HG02973 (cell line): ENCODE measurements at regions not wholly inside any gene's neighbourhood (a gene's known extent, or its start where the extent isn't known, plus 50 kb on each side); places are given as distances from the start of the nearest gene placed in this dataset.
"Not testable (repeated sequence)": the region's sequence is repeated elsewhere in the genome, so short reads cannot be mapped to it uniquely, and the experiment has no call there.

Experiments
- ATAC-seq: cut with Tn5 transposase; IDR thresholded peaks from one replicate; pipeline ENCODE4 v1.9.1; 2021; ENCODE audit warnings: moderate library complexity; ENCODE audit not compliant: unreplicated experiment

- ATAC-seq: no peak
Measured at GRCh38 chr3:124358156-124358555, 366.2 kb upstream of the ROPN1 start.

- no peak for ATAC-seq
Measured at GRCh38 chr3:124360155-124360554, 368.2 kb upstream of the ROPN1 start.

DNA sequence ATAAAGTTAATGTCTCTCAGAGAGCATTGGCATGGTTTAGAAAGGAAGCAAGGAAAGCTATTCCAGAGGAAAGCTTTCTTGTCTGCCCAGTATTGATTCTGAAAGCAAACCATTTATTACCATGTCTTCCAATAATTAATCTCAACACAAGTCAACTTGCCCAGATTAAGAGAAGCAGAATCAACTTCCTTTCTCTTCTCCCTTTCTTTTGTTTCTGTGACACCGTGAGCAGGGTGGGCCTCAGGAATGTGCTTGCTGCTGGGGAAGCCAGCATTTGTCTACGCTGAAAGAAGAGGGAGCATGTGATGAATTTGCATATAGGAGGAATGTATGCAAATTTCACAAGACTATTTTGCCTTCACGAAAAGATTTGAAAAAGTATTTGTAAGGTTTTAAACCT is 368.6 kb upstream of the ROPN1 start:
- ATAC-seq: no peak

- ATAC-seq: no peak
Measured at GRCh38 chr3:124361566-124361965, 368.7 kb upstream of the UMPS start.

DNA sequence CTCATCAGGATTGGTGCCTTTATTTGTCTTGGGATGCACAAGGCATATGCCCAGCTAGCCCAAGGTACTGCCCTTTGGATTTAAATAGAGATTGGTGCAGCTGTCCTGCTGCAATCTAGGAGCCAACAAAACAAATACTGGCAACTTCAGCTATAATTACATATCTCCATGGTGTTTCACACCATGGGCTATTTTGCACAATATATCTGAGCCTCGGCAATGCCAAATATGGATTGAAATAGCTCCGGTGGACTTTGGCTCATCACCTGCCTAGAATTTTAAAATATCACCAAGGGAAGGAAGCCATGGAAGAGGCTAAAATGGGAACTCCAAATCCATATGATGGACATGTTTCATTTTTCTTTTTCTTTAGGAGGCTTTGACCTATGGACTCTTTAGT is 367.8 kb upstream of the UMPS start:
- no peak for ATAC-seq

- ATAC-seq: no peak
Measured at GRCh38 chr3:124363476-124363875, 366.8 kb upstream of the UMPS start.

- no peak for ATAC-seq
Measured at GRCh38 chr3:124364317-124365020, 365.8 kb upstream of the UMPS start.

GRCh38 chr3:124366655-124367054 is 363.6 kb upstream of the UMPS start:
- not testable (repeated sequence) for ATAC-seq

DNA sequence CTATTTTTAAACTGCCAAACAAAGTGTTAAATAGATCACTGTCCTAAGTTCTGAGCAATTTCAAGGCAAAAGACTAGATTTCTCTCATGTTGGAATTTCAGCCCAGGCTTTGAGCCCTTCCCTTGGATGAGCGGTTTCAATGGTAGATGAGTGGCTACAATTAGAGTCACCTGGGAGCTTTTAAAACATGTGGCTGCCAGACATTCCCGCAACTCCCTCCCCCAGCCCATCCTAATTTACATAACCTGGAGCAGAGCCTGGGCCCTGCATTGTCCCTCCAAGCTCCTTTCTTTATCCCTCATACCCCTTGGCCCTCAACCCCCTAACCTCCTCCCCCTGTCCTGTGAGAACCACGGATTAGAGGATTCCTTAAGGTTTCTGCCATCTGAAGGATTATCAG is 357.5 kb upstream of the UMPS start:
- ATAC-seq: no peak

DNA sequence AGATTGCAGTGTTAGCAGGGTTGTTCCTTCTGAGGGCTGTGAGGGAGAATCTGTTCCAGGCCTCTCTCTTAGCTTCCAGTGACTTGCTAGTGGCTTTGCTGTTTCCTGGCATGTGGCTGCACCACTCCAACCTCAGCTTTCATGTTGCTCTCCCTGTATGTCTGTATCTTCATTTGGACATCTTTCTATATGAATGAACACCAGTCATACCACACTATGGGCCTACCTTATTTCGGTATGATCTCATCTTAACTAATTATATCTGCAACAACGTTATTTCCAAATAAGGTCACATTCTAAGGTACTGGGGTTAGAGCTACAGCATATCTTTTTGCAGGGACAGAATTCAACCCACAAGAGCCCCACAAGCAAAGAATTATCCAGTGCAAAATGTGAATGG is 356.7 kb upstream of the UMPS start:
- ATAC-seq: peak; percentile 65

DNA sequence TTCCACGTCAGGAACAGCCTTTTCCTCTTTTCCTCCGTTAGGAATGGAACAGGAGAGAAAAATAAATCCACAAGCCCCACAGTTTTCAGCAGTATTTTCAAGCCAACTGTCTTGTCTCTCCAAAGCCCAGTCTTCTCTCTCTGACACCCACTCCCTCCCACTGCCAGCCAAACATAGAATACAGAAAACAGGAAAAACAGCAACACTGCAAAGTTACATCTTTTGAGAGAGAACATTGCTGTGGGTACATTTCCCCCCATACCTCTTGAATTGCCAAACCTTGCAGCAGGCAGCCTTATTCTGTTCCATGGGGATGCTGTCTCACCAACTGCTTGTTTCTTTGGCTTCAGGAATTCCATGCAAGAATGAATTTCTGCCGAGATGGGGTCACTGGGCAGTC is 355.7 kb upstream of the UMPS start:
- ATAC-seq: no peak

GRCh38 chr3:124381575-124382333 is 348.5 kb upstream of the UMPS start:
- no peak for ATAC-seq

DNA sequence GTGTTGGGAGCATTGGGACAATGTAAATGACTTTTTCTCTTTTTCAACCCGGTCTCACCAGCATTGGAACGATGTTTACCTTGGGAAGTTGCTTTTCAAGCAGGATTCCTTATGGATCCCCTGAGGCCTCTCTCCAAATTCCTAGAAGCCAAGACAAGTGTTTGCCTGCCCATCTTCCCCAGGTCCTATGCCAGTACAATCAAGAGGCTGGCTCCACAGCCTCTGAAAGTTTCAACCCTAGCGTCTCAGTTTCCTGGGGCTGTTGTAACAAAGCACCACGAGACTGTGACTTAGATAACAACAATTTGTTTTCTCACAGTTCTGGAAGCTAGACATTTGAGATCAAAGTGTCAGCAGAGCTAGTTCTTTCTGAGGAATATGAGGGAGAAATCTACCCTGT is 347.2 kb upstream of the UMPS start:
- ATAC-seq: no peak

- ATAC-seq: no peak
Measured at GRCh38 chr3:124383846-124384466, 346.3 kb upstream of the UMPS start.

GRCh38 chr3:124384527-124384926 is 345.7 kb upstream of the UMPS start:
- no peak for ATAC-seq

GRCh38 chr3:124385996-124386395 is 344.3 kb upstream of the UMPS start:
- no peak for ATAC-seq

GRCh38 chr3:124386996-124387595 is 343.2 kb upstream of the UMPS start:
- ATAC-seq: no peak

DNA sequence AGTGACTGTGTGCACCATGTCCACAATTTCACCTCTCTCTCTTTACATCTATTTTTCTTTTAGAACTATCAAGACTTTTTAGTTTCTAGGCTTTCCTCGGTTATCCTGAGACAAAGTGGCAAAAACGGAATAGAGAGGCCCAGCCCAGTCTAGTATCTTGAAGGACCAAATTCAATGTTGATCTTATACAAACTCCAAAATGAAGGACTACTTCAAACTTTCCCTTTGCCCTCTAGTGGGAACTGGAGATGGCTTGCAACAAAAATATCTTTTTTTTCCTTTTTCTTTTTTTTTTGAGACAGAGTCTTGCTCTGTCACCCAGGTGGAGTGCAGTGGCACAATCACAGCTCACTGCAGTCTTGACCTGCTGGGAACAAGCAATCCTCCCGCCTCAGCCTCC is 338.5 kb upstream of the UMPS start:
- no peak for ATAC-seq

DNA sequence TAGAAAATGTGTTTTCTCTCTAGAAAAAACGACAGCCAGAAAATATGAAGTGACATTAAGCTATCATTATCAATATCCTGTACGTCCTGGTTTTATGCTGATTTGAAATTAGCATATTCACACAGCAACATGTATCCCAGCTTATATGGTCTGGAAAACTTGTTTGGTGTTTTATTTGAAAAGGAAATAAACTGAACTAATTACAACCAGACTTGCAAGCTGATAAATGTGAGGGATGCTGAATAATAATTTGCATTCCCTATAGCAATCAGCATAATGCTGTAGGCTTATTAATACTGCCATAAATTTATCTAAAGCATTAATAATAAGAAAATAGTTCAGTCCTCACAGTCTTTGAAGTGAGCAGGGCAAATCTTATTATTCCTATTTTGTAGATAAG is 336.9 kb upstream of the UMPS start:
- no peak for ATAC-seq

DNA sequence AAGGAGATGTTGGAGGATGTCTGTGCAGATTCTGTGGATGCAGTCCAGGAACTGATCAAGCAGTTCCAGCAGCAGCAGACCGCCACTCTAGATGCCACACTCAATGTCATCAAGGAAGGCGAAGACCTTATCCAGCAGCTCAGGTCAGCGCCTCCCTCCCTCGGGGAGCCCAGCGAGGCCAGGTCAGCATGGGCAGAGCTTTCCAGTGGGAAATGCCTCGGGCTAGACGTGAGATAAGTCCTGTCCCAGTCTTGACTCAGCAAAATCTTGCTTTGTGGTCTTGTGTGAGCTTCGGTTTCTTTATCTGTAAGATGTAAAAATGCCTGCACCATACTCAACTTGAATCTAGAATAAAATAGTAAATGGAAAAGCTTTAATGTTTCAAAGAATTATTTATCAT is 335.1 kb upstream of the UMPS start:
- ATAC-seq: no peak

- ATAC-seq: no peak
Measured at GRCh38 chr3:124395584-124396338, 334.5 kb upstream of the UMPS start.
